Right lobe of liver (tissue), 4 donors: ENCODE measurements at regions not wholly inside any gene's neighbourhood (a gene's known extent, or its start where the extent isn't known, plus 50 kb on each side); places are given as distances from the start of the nearest gene placed in this dataset.
A peak's percentile ranks its signal among the peaks of the same experiment; 100 is the strongest.

Experiments used
- CTCF ChIP-seq, 4 donors: fragments of 200-600 bp in 3 of 4; fragments of 450-650 bp in 1 of 4; IDR thresholded peaks; one replicate each; pipeline versions ENCODE4 v1.5.1 to v1.8.0; 2016 to 2022; ENCODE audit warnings: antibody characterized with exemption in 4 of 4, mild to moderate bottlenecking in 2 of 4
- POLR2A ChIP-seq: fragments of 450-650 bp; IDR thresholded peaks from one replicate; pipeline ENCODE4 v1.6.1; 2017; ENCODE audit warnings: antibody characterized with exemption, mild to moderate bottlenecking
- donor health status: DM: no; HTN: no; CAD: no.
- donor health status: DM: no; HTN: no; CAD: no.
- donor health status: DM: no; HTN: yes; CAD: no.

GRCh38 chr16:9647981-9648701 is 534.1 kb downstream of the GRIN2A start:
- peak; percentile 70 to 77 (median 73) for TF ChIP-seq CTCF (IDR thresholded peaks at IDR 0.05)
- TF ChIP-seq POLR2A = no peak
